ENCODE measurements at regions not wholly inside any gene's neighbourhood (a gene's known extent, or its start where the extent isn't known, plus 50 kb on each side); places are given as distances from the start of the nearest gene placed in this dataset.

DNA sequence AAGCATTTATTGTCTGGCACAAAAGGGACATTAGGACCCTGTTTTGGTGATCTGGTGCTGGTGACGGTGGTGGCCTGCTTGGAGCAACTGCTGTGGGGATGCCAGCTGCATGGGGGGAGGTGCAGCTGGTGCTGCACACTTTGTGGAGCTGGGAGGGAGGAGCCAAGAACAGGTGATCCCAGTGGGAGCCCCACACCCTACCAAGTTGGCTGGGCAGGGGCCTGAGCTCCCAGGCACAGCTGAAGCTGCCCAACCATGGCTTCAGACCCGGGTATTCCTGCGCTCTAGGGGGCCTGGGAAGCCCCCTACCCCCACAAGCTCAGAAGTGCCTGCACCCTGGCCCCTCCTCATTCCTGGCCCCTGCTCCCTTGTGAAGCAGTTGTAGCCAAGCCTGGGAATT, 1512.5 kb downstream of the TECRL start:
- TF ChIP-seq, protein P1, sequence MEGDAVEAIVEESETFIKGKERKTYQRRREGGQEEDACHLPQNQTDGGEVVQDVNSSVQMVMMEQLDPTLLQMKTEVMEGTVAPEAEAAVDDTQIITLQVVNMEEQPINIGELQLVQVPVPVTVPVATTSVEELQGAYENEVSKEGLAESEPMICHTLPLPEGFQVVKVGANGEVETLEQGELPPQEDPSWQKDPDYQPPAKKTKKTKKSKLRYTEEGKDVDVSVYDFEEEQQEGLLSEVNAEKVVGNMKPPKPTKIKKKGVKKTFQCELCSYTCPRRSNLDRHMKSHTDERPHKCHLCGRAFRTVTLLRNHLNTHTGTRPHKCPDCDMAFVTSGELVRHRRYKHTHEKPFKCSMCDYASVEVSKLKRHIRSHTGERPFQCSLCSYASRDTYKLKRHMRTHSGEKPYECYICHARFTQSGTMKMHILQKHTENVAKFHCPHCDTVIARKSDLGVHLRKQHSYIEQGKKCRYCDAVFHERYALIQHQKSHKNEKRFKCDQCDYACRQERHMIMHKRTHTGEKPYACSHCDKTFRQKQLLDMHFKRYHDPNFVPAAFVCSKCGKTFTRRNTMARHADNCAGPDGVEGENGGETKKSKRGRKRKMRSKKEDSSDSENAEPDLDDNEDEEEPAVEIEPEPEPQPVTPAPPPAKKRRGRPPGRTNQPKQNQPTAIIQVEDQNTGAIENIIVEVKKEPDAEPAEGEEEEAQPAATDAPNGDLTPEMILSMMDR (conservative IDR thresholded peaks at IDR 0.05; ENCODE audit: low read depth, low read length) = no peak

DNA sequence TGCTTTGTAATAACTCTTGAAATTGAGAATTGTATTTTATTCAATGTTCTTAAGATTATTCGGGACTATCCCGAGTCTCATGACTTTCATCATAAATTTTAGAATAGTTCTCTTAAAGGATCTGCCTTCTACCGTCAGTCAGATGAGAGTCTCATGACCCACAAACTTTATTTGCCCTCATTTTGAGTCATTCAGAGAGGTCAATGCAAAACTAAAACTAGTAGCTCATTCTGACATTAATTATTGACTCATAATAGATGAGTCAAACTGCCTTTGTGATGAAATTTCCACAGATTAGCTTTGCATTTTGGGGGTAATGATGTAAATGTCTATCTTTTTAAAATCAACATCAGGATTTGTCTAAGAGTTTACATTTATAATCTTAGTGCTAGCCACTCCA, 1527.3 kb downstream of the TECRL start:
- H3K4me3 ChIP-seq (ENCODE audit: low read length) = no peak overlapping the region
- DNase-seq (ENCODE audit: low read depth) = peak; percentile 80
- TF ChIP-seq, protein P1 (conservative IDR thresholded peaks at IDR 0.05; ENCODE audit: low read depth, low read length) = no peak

More for the DNA sequence above, 1512.5 kb downstream of the TECRL start:
- H3K4me3 ChIP-seq (ENCODE audit: low read length) = no peak overlapping the region
- DNase-seq (ENCODE audit: low read depth) = no peak

DNA sequence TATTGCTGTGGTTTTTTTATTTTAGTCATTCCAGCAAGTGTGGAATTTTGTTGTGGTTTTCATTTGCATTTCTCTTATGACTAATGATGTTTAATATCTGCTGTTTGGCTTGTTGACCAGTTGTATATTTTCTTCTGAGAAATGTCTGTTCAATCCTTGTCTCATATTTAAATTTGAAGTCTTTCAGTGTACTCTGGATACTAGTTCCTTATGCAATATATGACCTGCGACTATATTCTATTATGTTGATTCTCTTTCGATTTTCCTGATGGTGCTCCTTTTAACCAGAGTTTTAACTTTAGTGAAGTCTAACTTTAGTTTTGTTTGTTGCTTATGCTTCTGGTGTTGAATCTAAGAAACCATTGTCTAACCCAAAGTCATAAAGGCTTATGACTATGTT, 1528.0 kb downstream of the TECRL start:
- no peak for DNase-seq (ENCODE audit: low read depth)
- no peak overlapping the region for H3K4me3 ChIP-seq (ENCODE audit: low read length)
- TF ChIP-seq, protein P1 (conservative IDR thresholded peaks at IDR 0.05; ENCODE audit: low read depth, low read length) = no peak

DNA sequence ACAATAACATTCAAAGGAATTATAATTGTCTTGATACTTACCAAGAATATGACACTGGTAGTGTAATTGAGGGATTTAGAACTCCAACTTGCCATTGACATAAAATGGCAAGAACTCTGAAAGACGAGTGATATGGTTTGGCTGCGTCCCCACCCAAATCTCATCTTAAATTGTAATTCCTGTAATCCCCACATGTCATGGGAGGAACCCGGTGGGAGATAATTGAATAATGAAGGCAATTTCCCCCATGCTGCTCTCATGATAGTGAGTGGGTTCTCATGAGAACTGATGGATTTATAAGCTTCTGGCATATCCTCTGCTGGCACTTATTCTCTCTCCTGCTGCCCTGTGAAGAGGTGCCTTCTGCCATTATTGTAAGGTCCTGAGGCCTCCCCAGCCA, 1536.4 kb downstream of the TECRL start:
- no peak for DNase-seq (ENCODE audit: low read depth)
- no peak overlapping the region for H3K4me3 ChIP-seq (ENCODE audit: low read length)
- TF ChIP-seq, protein P1 (conservative IDR thresholded peaks at IDR 0.05; ENCODE audit: low read depth, low read length) = no peak

DNA sequence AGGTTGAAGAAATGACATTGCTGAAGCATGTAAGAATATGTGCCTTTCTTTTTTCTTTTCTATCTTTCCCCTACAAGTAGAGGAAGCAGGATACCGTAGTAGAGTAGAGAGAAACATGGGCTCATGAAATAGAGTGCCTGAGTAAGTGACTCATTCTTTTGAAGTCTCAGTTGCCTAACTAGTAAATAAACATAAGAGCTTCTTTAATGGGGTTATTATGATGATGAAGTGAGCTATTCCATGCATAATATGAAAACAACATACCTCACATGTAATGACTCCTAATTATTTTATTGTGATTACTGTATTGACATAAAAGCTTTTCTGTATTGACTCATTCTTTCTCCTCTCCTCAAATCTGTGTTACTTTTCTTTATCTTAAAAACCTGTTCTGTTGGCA, 1538.2 kb downstream of the TECRL start:
- DNase-seq (ENCODE audit: low read depth) = no peak
- no peak overlapping the region for H3K4me3 ChIP-seq (ENCODE audit: low read length)
- TF ChIP-seq, protein P1 (conservative IDR thresholded peaks at IDR 0.05; ENCODE audit: low read depth, low read length) = no peak

DNA sequence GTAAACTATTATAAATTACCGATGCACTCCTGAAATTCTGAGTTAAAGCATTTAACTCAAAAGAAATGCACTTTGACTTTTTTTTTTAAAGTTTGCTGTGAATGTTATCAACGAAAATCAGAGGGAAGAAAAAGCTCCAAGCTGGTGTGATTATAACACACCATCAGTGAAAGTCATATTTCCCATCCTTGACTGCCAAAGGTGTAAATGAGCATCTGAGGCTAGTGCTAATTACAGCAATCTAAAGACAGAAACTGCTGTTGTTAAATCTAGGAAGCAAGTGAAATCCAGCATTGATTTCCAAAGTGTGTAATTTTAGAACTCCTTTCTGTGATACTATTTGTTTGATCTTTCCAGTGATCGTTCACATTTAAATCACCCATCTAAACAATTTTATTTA, 1538.8 kb downstream of the TECRL start:
- no peak overlapping the region for H3K4me3 ChIP-seq (ENCODE audit: low read length)
- no peak for DNase-seq (ENCODE audit: low read depth)
- TF ChIP-seq, protein P1 (conservative IDR thresholded peaks at IDR 0.05; ENCODE audit: low read depth, low read length) = no peak

- TF ChIP-seq, protein P1 (conservative IDR thresholded peaks at IDR 0.05; ENCODE audit: low read depth, low read length) = no peak
- DNase-seq (ENCODE audit: low read depth) = no peak
- H3K4me3 ChIP-seq (ENCODE audit: low read length) = no peak overlapping the region
Measured at GRCh38 chr4:62865261-62865660, 1544.0 kb downstream of the TECRL start.

Data from retinal pigment epithelial cell (primary cell).